ENCODE measurements at regions not wholly inside any gene's neighbourhood (a gene's known extent, or its start where the extent isn't known, plus 50 kb on each side); places are given as distances from the start of the nearest gene placed in this dataset.

- no peak for TF ChIP-seq CTCF (conservative IDR thresholded peaks at IDR 0.05; ENCODE audit: low read depth, low read length)
- no peak for TF ChIP-seq EZH2 (IDR thresholded peaks at IDR 0.05; ENCODE audit: borderline replicate concordance, low read depth, low read length, poor library complexity, severe bottlenecking)
Measured at GRCh38 chr10:113226831-113227445, 276.9 kb downstream of the TCF7L2 start.
